GM19025 (cell line): ENCODE measurements at regions not wholly inside any gene's neighbourhood (a gene's known extent, or its start where the extent isn't known, plus 50 kb on each side); places are given as distances from the start of the nearest gene placed in this dataset.
A peak's percentile ranks its signal among the peaks of the same experiment; 100 is the strongest.

ENCODE experiments used
- ATAC-seq: cut with Tn5 transposase; IDR thresholded peaks from one replicate; pipeline ENCODE4 v1.9.1; 2021; ENCODE audit warnings: mild to moderate bottlenecking, low read depth, moderate library complexity; ENCODE audit not compliant: unreplicated experiment

DNA sequence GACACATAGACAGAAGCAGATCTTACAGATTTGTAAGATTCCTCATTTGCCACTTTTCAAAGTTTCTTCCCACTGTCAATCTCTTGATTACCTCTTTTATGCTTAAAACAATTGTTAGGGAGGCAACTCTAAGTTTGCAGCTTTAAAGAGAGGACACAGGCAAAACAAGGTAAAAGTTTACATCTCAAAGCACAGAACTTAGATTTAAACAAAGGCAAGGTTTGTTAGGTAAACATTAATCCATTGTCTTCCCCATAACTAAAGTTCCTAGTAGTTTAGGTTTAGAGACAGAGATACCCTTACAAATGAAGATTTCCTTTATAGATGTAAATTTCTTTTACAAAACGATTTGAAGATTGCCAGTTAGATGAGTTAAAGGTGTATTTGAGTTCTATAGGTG lies 176.9 kb downstream of the AASDH start:
- ATAC-seq = no peak

DNA sequence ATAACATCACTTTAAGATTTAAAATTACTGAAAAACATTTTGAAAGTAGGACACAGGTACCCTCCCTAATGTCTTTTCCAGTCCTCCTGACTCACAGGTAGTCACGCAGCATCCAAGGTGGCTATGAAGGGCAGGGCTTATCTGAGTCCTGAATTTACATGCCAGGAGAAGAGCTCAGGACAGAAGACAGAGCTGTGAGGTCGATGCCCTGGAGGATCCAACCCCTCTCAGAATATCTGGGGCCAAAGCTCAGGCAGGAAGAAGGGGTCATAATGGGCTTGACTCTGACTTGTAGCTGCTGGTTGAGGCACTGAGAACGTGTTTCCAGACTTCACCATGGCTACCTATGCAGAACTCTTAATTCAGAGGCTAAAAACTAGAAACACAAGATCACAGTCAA lies 177.5 kb downstream of the AASDH start:
- ATAC-seq = no peak

DNA sequence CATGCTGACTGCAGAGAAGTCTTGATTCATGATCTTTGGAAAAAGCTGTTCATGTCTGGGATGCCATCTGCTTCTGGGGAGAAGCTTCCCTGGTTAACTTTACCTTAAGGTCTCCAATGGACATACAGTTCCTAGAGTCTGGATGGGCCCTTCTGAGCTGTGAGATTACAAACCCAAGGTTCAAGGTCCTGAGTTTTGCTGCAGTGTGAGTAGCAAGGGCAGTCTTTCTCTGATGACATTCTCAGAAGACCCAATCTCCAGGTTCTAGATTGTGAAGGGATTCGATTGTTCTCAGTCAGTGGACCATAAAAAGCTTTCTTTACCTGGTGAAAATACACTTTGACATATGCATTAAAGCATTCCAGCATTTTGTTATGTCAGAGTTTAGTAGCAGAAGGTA lies 179.2 kb downstream of the AASDH start:
- no peak for ATAC-seq

DNA sequence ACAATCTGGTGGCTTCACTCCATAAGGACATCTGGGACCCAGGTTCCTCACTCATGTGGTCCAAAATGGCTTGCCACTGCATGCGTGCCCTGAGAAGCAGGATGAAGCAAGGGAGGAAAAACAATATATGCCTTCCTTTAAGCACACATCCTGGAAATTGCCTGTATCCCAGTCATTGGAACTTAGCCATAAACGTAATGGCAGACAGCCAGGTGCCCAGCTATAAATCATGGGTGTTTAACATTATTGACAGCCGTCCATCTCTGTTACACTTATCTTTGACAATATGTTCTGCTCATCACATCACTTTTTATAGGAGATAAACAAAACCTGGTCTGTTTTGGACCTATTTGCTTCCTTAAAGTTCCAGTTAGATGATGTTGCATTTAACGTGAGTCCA lies 181.0 kb downstream of the AASDH start:
- no peak for ATAC-seq

DNA sequence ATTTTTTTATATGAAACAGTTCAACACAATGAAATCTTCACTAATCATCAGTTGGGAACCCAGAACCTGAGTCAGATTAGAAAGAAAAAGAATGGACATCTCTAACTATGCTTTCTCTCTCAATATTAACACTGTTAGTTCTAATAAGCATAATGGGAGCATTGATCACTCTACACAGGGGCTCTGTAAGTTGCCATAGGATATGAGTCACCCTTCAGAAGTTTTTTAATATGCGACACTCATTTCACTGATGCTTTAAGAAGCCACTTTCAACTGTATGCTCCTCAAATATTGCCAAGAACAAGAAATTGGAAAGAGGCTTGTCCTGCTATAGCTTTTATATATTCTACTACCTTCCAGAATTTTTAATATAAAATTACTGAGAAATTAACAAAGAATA lies 187.0 kb downstream of the AASDH start:
- no peak for ATAC-seq

DNA sequence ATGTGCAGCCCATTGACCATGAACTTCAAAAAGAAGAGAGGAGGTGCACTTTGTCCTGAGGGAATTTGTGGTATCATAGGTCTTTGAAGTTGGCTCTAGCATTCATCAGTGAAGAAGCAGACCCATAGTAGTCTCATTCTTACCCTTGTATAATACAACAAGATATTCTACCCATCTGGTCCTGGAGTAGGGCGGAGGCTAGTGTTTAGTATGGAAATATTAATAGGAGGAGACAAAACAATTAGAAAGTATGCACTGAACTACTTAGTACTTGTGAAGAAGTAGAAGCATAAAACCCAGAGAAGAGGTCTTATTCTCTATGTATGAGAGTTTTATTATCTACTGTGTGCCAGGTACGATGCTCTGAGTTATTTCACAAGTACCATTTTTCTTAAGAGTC lies 189.0 kb downstream of the AASDH start:
- no peak for ATAC-seq

DNA sequence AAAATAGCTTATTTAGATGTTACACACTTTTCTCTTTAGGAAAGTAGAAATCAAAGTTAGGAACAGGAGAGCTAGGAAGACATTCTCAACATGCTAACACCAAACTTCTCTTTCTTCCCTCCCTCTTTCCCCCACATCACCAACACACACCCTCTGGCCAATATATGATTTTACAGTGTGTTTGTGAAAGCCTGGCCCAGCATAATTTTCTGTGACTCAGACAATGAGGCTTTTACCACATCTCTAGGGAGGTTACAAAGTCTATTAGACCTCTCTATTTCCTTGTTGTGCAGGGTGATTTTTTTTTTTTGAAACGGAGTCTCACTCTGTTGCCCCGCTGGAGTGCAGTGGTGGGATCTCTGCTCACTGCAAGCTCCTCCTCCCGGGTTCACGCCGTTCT lies 189.9 kb downstream of the AASDH start:
- ATAC-seq = no peak

DNA sequence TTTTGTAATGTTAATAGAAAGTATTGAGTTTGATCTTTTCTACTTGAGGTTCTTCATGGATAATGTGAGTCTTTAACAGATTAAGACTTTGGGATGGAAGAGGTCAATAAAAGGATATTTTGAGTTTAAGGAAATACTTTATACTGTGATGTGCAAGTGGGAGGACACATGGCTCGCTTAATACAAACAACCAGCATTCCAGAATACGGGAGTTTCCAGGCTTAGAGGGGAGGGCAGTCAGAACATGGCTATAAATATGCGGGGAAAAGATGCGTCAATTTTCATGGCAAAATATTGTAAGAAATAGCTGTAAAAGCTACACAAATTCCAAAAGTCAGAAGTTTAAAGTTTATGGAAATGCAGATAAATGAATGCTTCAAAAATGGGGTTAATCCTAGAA lies 192.3 kb downstream of the AASDH start:
- ATAC-seq = no peak

DNA sequence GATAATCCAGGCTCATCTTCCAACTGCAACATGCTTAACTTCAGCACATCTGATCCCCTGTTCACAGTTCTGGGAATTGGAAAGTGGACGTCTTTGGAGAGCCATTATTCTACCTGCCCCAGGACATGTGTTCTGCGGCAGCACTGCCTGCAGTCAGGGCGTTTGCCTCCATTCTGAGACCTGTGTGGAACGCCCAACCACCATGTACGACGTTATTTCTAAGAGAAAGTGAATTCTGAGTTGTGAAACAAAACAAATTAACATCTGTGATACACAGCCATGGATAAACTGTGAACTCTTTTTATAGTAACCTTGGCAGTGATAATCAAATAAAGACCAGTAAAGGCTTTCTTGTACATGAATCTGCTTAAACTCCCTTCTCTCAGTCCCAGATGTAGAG lies 195.8 kb downstream of the AASDH start:
- ATAC-seq = no peak

DNA sequence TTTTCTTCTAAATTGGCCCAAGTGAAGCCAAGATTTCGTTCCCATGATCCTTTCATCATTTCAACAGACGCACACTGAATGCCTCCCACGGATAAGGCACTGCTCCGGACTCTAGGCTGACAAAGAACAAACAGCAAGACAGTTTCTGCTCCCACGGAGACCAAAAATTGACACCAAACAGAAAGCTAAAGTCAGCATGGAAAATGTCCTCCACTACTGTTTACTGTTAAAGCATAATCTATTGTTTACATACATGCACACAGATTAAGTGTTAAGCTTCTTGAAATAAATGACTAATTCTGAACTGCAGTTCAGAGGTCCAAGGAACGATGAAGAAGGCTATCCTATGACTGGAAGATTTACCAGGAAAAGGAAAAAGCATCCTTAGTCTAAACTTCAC lies 199.6 kb downstream of the AASDH start:
- no peak for ATAC-seq

DNA sequence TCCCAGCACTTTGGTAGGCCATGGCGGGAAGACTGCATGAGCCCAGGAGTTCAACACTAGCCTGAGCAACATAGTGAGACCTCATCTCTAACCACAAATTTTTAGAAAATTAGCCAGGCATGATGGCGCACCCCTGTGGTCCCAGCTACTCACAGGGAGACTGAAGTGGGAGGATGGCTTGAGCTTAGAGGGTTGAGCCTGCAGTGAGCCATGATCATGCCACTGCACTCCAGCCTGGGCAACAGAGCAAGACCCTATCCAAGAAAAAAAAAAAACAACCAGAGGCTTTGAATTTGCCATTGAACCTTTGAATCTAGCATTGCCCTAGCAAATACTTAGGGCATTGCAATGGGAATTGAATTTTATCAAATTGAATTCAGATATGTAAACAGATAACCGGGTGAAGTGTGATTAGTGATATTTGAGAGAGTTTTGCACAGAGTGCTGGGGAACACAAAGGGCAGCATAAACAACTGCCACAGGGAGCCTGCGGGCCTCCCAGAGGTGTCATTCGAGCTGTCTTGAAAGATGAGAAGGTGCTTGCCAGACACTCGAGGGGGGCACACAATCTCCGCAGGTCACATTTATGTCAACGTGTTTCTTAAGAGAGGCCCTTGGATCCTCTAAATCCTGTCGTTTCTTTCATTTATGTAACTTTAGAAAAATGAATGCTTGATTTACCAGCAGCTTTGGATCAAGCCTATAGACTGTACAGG lies 200.3 kb downstream of the AASDH start:
- no peak for ATAC-seq

DNA sequence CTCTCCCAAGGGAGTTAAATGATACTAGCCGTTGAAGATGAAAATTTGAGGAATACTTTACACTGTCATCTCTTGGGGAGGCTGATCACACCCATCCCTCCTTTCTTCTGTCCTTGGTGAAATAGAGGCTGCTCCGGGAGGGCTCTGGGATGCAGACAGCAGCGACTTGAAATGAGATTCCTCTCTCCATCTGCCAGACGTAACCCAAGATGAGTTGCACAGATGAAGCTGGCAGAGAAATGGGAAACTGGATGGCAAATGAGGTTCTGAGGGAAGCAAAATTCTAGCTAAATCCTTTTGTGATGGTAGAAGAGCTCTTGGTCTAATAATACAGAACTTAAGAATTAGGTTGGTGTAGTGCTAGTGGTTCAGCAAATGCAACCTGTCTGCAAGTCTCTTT lies 201.4 kb downstream of the AASDH start:
- ATAC-seq = no peak

DNA sequence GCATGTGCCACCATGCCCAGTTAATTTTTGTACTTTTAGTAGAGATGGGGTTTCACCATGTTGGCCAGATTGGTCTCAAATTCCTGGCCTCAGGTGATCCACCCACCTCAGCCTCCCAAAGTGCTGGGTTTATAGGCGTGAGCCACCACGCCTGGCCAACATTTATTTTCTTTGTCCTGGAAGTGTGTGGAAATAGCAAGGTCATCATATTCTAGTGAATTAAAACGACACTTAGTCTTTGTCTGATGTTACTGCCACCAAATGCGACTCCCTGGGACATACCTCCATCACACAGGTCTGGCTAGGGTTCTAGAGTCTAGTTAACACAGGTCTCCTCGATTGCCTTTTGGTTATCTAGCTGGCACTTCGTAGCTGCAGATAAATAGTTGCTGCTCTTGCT lies 203.1 kb downstream of the AASDH start:
- ATAC-seq = no peak

DNA sequence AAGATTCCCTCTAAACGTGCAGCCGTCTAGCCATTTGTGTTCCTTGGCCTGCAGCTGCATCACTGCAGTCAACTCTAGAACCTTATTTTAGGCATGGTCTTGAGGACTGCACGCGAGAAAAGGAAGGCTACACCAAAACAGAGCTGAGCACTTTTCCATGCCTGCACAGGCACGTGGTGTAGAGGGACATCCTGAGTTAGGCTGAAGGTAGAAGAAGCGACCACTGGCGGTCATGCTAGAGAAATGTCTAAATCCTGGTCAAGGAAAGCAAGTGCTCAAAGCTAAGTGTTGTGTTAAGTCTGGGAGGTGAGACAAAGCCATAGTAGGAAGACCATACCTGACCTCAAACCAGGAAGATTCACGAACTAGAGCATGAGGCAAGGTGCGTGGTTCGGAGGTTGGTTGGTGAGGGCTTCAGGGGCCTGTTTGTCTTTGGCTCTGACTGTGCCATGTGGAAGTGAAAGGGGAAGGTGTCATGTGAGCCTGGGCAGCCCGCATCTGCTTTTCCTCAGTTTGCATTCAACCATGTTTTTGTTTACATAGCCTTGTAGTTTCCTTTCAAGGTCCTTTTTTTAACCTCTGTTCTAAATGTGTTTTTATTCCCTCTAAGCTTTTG lies 203.8 kb downstream of the AASDH start:
- peak; percentile 81 for ATAC-seq

DNA sequence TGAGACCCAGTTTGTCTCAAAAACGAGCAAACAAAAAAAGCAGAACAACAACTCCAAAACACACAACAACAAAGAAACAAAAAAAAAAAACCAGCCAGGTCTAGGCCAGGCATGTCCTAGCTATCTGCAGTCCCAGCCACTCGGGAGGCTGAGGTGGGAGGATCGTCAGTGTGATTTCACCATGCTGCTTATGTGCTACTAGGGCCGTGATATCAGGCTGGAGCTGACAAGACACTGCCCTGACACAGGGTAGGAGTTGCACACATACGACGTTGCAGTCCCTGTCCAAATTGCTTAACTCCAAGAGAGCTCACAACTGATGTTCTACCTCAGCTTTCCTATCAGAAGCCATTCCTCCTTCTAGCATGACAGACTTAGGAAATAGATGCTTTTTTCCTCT lies 204.9 kb downstream of the AASDH start:
- ATAC-seq = no peak

DNA sequence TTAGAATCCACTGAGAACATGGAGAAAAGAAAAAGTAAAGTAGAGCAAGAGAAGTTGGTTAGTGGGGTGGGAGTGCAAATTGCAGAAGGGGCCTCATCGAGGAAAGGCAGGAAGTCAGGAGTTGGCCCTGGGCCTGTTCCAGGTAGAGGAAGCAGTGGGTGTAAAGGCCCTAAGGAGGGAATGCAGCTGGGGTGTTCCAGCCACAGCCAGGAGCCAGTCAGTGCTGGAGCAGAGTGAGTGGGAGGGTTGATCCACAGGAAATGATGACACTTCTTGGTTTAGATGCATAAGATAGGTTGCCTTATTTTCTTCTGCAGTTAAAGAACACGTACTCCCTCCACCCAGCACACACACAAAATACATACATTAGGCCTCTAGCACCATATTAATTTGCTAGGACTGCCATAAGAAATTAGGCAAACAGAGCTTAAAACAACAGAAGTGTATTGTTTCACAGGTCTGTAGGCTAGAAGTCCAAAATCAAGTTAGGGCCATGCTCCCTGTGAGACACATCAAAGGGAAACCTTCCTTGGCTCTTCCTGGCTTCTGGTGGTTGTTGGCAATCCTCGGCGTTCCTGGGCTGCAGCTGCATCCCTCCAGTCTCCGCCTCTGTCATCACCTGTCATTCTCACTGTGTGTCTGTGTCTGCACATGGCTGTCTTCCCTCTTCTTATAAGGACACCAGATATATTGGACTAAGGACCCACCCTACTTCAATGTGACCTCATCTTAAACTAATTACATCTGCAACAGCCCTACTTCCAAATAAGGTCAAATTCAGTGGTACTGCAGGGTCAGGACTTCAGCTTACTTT lies 205.9 kb downstream of the AASDH start:
- ATAC-seq = no peak

DNA sequence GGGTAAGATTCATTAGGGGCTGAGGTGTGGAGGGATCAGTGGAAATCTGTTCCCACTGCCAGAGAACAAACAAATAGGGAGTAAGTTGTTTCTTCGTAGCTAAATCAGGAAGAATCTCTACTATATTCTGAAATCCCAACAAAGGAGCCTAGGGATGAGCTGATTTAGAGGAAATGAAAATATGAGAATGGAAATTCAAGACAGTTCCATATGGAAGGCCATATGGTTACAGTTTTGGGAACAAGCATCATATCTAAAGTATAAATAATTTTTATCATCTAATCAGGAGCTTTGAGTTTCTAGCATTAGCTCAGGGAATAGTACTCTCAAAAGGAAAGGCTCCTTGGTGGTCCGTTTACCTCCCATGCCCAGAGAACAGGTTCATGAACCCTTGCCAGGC lies 218.2 kb downstream of the AASDH start:
- ATAC-seq = no peak

DNA sequence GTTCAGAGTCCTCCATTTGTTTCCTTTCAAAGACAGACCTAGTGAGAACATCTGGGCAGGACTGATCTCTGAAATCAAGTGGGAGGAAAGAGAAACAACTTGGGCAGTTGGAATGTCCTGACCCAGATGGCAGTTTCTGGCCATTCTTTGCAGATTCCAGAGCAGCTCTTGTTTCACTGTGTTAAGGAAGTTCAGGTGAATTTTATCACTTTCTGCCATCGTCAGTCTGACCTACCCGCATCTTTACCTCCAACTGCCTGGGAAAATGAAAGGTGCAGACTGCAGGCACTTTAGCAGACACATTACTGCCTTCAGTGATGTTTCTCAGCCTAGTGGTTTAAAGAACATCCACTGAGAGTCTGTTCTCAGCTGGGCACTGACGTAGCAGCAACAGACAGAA lies 216.2 kb downstream of the CEP135 start:
- no peak for ATAC-seq

DNA sequence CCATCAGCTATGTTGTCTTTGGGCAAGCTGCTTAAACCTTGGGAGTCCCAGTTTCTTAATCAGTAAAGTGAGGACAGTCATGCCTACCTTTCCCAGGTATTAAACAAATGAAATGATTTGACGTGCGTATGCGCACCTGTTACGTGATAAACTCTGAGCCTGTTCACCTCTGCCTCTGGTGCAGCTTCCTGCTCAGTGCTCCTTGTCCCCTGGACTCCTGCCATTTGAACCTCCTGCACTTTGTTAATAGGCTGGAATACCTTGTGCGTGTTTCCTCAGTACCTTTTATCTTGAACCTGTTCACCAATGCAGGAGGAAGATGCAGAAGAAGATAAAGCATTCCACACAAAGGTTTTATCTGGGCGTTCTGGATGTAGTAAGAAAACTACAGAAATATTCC lies 211.9 kb downstream of the CEP135 start:
- no peak for ATAC-seq

DNA sequence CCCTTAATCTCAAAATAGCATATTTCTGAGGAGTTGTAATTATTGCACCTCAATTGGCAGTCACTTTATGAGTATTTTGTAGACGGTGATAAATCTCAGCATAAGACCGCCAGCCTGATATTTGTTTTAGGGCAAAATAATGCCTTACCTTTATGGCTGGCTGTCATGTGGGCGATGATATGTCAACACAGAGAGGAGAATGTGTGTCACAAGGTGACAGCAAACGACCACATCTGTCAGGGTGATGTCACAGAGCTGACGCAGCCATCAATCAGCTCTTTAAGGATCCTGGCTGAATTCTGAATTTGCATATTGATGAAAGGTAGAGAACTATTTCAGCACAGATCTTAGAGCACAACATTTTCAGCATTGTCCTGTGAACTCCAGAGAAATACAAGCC lies 209.7 kb downstream of the CEP135 start:
- ATAC-seq = no peak

DNA sequence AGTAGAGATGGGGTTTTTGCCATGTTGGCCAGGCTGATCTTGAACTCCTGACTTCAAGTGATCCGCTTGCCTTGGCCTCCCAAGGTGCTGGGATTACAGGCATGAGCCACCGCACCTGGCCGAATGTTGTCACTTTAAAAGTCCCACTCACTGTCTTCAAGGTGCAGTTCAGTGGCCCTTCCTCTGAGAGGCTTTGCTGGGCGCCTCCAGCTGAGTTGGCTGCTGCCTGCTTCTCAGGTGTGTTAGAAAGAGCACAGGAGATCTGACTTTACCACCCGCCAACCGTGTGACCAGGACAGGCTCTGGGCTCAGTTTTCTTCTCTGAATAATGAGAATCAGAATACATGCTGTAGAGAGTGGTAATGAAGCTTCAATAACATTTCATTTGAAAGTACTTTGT lies 207.4 kb downstream of the CEP135 start:
- no peak for ATAC-seq

DNA sequence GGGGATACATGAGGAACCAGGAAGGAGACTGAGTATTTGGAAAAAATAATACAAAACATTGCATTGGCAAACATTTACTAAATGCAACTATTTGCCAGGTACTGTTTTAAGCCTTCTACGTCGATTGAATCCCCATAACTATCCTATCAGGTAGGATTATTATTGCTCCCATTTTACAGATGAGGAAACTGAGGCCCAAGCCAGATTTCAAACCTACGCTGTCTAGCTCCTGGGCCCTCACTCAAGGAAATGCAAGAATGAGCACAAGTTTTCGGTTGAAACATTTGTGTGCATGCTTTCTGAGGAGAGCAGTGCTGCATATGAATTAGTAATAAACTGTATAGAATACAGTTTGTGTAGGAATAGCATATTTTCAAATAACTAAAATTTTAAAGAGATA lies 206.7 kb downstream of the CEP135 start:
- ATAC-seq = no peak
